Activated CD8-positive, alpha-beta memory T cell treated with anti-CD3 and anti-CD28 coated beads for 1 hour (primary cell): ENCODE measurements at regions not wholly inside any gene's neighbourhood (a gene's known extent, or its start where the extent isn't known, plus 50 kb on each side); places are given as distances from the start of the nearest gene placed in this dataset.

Experiments used
- DNase-seq, 2 donors: peaks; one replicate each; pipeline ENCODE4 v3.0.0-alpha.2; 2020; ENCODE audit warnings: low read depth in 1 of 2; ENCODE audit errors: extremely low read depth in 1 of 2

GRCh38 chr5:54695198-54695966 lies 177.8 kb downstream of the SNX18 start:
- no peak for DNase-seq

DNA sequence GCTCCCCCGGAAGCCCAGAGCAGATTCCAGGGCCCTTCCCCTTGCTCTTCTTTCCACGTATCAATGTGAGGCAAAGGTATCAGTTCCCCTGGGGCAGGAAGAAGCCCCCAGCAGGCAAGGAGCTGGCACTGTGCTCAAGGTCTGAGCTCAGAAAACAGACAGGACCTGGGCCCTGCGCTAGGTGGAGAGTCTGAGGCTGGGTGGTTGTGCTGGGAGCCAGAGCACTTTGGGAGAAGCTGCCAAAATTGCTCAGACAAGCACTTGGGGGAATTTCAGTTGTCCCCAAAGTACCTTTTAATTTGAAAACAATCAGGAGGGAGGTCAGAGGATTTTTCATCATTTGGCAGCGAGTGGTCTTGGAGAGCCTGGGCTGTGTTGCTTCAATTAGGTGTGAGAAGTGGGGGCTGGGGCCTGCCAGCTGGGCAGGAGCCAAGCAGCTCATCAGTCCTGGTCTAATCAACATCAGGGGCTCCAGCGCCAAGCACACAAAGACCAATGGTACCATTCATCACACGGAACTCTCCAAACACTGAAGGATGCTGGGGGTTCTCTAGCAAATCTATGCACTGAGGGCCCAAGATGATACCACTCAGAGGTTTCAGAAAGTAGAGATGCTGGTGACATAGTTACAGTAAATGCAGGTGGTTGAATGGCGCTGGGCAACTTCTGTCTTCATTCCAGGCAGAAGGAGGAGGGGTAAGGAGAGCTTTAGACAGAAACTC lies 176.5 kb downstream of the SNX18 start:
- DNase-seq, result no peak

- DNase-seq, result no peak
These were observed 175.1 kb downstream of the SNX18 start for GRCh38 chr5:54692631-54693030.

- DNase-seq, result no peak
These were observed 174.1 kb downstream of the SNX18 start for GRCh38 chr5:54691656-54692055.

DNA sequence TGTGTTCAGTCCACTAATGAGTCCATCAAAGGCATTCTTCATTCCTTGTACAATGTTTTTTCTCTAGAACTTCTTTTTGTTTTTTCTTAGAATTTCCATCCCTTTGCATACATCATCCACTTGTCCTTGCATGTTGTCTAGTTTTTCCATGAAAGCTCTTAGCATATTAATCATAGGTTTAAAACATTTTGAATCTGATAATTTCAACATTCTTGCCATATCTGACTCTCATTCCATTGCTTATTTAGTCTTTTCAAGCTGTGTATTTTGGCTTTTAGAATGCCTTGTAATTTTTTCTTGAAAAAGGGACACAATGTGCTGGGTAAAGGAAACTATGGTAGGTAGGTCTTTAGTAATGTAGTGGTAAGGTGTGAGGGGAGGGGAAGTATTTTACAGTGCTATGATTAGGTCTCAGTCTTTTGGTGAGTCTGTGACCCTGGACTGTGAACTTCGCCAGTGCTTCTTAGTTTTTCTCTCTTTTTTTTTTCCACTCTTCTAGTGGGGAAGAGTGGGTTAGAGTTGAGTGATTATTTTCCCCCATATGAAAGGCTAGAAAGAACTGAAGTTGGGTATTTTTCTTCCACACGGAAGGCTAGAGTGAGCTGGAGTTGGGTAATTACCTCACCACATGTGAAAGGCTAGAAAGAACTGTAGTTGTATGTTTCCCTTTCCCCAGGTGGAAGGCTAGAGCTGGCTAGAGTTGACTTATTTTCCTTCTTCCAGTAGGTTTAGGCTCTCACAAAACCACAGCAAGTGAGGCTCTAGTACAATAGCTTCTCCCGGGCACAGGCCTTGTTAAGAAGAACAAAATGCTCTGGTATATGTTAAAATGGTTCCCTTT lies 172.1 kb downstream of the SNX18 start:
- no peak for DNase-seq

GRCh38 chr5:54680998-54681397 lies 163.4 kb downstream of the SNX18 start:
- no peak for DNase-seq

DNA sequence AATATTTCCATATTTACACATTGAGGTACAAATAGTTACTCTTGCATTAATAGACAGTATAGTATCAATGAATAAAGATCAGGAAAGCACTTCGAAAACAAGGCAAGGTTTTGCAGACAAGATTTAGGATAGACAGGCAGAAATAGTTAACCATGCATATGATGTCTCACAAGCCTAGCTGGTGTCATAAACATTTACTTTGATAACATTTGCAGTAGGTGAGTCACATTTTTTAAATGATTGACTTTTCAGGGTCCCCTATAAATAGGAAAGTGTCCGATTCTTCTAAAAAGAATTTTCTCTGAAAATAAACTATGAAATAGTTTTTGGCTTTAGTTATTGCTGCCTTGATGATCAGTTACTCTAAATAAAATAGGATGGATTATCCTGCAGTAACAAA lies 162.1 kb downstream of the SNX18 start:
- DNase-seq, result no peak

- DNase-seq, result no peak
These were observed 161.2 kb downstream of the SNX18 start for GRCh38 chr5:54678737-54679136.

GRCh38 chr5:54676481-54677340 lies 159.2 kb downstream of the SNX18 start:
- no peak for DNase-seq

- DNase-seq, result no peak
These were observed 156.1 kb downstream of the SNX18 start for GRCh38 chr5:54673523-54674225.

- DNase-seq, result no peak
These were observed 155.3 kb downstream of the SNX18 start for GRCh38 chr5:54672871-54673270.

- DNase-seq, result no peak
These were observed 154.1 kb downstream of the SNX18 start for GRCh38 chr5:54671681-54672080.

DNA sequence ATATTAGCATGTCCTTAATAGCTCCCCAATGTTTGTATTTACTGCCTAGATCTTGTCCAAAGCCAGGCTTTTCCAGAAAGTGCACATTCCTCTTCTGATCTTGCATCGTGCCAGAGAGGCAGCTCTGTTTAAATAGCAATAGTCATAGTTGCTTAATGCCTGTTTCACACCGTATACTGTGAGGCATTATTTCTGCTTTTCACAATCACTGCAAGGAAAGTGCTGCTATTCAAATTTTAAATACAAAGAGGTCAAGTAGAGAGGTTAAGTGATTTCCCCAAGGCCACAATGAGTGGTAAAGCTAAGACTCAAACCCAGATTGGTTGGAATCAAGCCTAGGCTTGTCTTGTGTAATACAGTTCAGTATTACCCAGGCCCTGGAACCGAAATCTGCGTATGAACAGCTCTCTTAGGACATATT lies 153.6 kb downstream of the SNX18 start:
- DNase-seq, result no peak

GRCh38 chr5:54670281-54670680 lies 152.7 kb downstream of the SNX18 start:
- DNase-seq, result no peak

DNA sequence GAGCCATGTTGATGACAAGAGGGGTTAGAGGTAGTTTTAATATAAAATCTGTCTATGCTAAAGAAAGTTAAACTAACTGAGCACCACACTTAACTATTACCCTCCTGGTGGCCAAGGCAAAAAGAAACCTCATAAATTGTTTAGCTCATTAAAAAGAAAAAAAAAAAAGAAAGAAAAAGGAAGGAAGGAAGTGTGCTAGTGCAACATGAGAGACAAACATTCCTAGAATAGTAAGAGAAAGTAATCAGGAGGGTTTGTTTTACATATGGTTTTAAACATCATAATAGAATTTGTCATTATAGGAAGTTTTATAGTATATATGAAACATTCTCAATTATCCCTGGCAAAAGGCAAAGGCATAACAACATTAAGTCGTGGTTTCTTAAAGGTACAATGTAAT lies 152.3 kb downstream of the SNX18 start:
- no peak for DNase-seq

DNA sequence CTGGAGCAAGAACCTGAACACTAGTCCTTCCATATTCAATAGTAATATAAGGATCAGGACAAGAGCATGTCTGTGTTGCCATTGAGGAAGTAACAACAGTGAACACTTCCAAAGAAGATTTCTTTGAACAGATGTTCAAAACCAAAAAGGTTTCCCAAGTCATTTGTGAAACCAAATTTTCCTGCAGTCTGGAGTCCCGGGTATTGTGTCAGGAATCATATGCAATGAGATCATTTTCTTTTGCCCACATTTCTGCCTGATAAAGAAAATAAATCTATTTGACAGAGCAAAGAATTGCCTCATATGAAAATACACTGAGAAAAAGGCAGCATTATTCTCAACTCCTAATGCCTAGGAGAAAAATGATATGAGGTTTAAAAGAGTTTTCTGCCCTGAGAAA lies 151.7 kb downstream of the SNX18 start:
- DNase-seq, result no peak

DNA sequence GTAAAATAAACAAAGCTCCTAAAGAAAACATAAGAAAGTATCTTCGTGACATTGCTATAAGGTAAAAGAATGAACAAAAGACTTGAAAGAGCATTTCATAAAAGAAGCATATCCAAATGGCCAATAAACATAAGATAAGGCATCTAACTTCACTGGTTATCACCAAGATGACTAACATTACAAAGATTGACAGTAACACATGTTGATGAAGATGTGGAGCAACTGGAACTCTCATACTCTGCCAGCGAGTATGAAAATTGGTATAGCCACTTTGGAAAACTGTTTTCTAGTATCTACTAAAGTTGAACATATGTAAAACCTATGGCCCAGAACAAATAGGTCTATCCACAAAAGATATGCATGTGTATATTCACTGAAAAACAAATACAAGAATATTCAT lies 150.5 kb downstream of the SNX18 start:
- no peak for DNase-seq

DNA sequence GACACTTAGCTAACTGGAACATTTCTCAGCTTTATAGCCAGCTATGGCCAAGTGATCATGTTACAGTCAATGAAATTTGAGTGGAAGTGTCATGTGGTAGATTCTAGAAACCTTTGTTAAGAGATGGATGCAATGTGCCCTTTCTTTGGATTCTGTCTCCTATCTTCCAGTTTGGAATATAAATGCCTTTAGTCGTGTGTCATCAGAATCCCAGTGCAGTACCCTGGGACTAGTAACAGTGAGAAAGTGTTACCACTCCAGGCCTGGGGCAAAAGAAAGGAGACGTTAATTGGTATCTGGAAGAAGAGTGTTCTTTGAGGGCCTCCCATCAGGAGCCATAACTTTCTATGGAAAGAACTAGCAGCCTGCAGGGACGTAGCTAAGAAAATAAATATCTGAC lies 149.6 kb downstream of the SNX18 start:
- DNase-seq, result no peak

DNA sequence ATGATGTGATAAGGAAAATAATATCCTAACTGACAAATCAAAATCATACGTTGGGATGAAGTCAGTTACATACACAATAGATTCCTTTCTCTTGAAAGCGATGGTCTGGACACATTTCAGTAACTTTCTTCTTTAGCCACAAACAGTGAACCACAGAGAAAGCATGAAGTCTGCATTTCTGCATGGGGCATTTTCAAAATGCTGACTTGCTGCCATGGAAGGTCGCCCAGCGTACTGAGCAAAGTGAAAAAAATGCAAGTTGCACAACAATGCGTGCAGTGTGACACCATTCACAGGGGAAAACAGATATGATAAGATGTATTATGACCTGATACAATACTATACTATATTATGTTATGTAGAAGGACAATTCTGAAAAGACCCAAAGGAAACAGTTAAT lies 146.3 kb downstream of the SNX18 start:
- DNase-seq, result no peak

- no peak for DNase-seq
These were observed 143.6 kb downstream of the SNX18 start for GRCh38 chr5:54661111-54661510.
